ENCODE measurements at regions not wholly inside any gene's neighbourhood (a gene's known extent, or its start where the extent isn't known, plus 50 kb on each side); places are given as distances from the start of the nearest gene placed in this dataset.
"Not testable (repeated sequence)": the region's sequence is repeated elsewhere in the genome, so short reads cannot be mapped to it uniquely, and the experiment has no call there.

- H3K4me3 Mint-ChIP-seq = no peak overlapping the region
- H3K27me3 Mint-ChIP-seq = peaks cover 14% of the 10 kb centered on the region
- H3K36me3 Mint-ChIP-seq (ENCODE audit: low read depth) = no peaks in the 10 kb centered on the region
- H3K4me1 Mint-ChIP-seq (ENCODE audit: low read depth) = no peaks in the 10 kb centered on the region
- peaks cover 3% of the 10 kb centered on the region for H3K9me3 Mint-ChIP-seq
- H3K27ac Mint-ChIP-seq = no peak overlapping the region
These were observed 272.0 kb upstream of the SULF2 start for GRCh38 chr20:48057251-48057650.

- H3K4me3 Mint-ChIP-seq = no peak overlapping the region
- H3K27ac Mint-ChIP-seq = no peak overlapping the region
- H3K9me3 Mint-ChIP-seq = peaks cover 3% of the 10 kb centered on the region
- no peaks in the 10 kb centered on the region for H3K4me1 Mint-ChIP-seq (ENCODE audit: low read depth)
- no peaks in the 10 kb centered on the region for H3K36me3 Mint-ChIP-seq (ENCODE audit: low read depth)
- H3K27me3 Mint-ChIP-seq = peaks cover 14% of the 10 kb centered on the region
These were observed 270.9 kb upstream of the SULF2 start for GRCh38 chr20:48056218-48056617.

- H3K36me3 Mint-ChIP-seq (ENCODE audit: low read depth) = no peaks in the 10 kb centered on the region
- H3K27ac Mint-ChIP-seq = no peak overlapping the region
- H3K9me3 Mint-ChIP-seq = peaks cover 3% of the 10 kb centered on the region
- H3K4me3 Mint-ChIP-seq = no peak overlapping the region
- peaks cover 14% of the 10 kb centered on the region for H3K27me3 Mint-ChIP-seq
- H3K4me1 Mint-ChIP-seq (ENCODE audit: low read depth) = no peaks in the 10 kb centered on the region
These were observed 268.8 kb upstream of the SULF2 start for GRCh38 chr20:48054051-48054450.

- H3K4me3 Mint-ChIP-seq = no peak overlapping the region
- H3K36me3 Mint-ChIP-seq (ENCODE audit: low read depth) = no peaks in the 10 kb centered on the region
- peaks cover 22% of the 10 kb centered on the region for H3K27me3 Mint-ChIP-seq
- no peaks in the 10 kb centered on the region for H3K4me1 Mint-ChIP-seq (ENCODE audit: low read depth)
- H3K9me3 Mint-ChIP-seq = peaks cover 2% of the 10 kb centered on the region
- no peak overlapping the region for H3K27ac Mint-ChIP-seq
These were observed 267.2 kb upstream of the SULF2 start for GRCh38 chr20:48052475-48052835.

GRCh38 chr20:48051794-48052474 is 266.7 kb upstream of the SULF2 start:
- H3K27ac Mint-ChIP-seq = no peak overlapping the region
- no peaks in the 10 kb centered on the region for H3K36me3 Mint-ChIP-seq (ENCODE audit: low read depth)

GRCh38 chr20:48049641-48050040 is 264.4 kb upstream of the SULF2 start:
- no peak overlapping the region for H3K4me3 Mint-ChIP-seq
- H3K27me3 Mint-ChIP-seq = peaks cover 21% of the 10 kb centered on the region
- no peaks in the 10 kb centered on the region for H3K36me3 Mint-ChIP-seq (ENCODE audit: low read depth)
- no peak overlapping the region for H3K27ac Mint-ChIP-seq
- no peaks in the 10 kb centered on the region for H3K4me1 Mint-ChIP-seq (ENCODE audit: low read depth)
- no peaks in the 10 kb centered on the region for H3K9me3 Mint-ChIP-seq

More at GRCh38 chr20:48051794-48052474, 266.7 kb upstream of the SULF2 start:
- no peaks in the 10 kb centered on the region for H3K9me3 Mint-ChIP-seq
- H3K4me3 Mint-ChIP-seq = no peak overlapping the region
- peaks cover 20% of the 10 kb centered on the region for H3K27me3 Mint-ChIP-seq
- no peaks in the 10 kb centered on the region for H3K4me1 Mint-ChIP-seq (ENCODE audit: low read depth)

- H3K9me3 Mint-ChIP-seq = no peaks in the 10 kb centered on the region
- no peaks in the 10 kb centered on the region for H3K4me1 Mint-ChIP-seq (ENCODE audit: low read depth)
- H3K4me3 Mint-ChIP-seq = no peak overlapping the region
- no peak overlapping the region for H3K27ac Mint-ChIP-seq
- peaks cover 21% of the 10 kb centered on the region for H3K27me3 Mint-ChIP-seq
- no peaks in the 10 kb centered on the region for H3K36me3 Mint-ChIP-seq (ENCODE audit: low read depth)
These were observed 263.9 kb upstream of the SULF2 start for GRCh38 chr20:48049171-48049570.

GRCh38 chr20:48047447-48047846 is 262.2 kb upstream of the SULF2 start:
- no peaks in the 10 kb centered on the region for H3K4me1 Mint-ChIP-seq (ENCODE audit: low read depth)
- no peaks in the 10 kb centered on the region for H3K9me3 Mint-ChIP-seq
- H3K36me3 Mint-ChIP-seq (ENCODE audit: low read depth) = no peaks in the 10 kb centered on the region
- H3K27ac Mint-ChIP-seq = no peak overlapping the region
- peaks cover 16% of the 10 kb centered on the region for H3K27me3 Mint-ChIP-seq
- no peak overlapping the region for H3K4me3 Mint-ChIP-seq

GRCh38 chr20:48042628-48043027 is 257.3 kb upstream of the SULF2 start:
- H3K9me3 Mint-ChIP-seq = no peaks in the 10 kb centered on the region
- no peak overlapping the region for H3K27ac Mint-ChIP-seq
- H3K4me1 Mint-ChIP-seq (ENCODE audit: low read depth) = no peaks in the 10 kb centered on the region
- H3K36me3 Mint-ChIP-seq (ENCODE audit: low read depth) = no peaks in the 10 kb centered on the region
- peaks cover 10% of the 10 kb centered on the region for H3K27me3 Mint-ChIP-seq
- H3K4me3 Mint-ChIP-seq = no peak overlapping the region

- no peak overlapping the region for H3K4me3 Mint-ChIP-seq
- H3K9me3 Mint-ChIP-seq = no peaks in the 10 kb centered on the region
- no peaks in the 10 kb centered on the region for H3K36me3 Mint-ChIP-seq (ENCODE audit: low read depth)
- no peaks in the 10 kb centered on the region for H3K4me1 Mint-ChIP-seq (ENCODE audit: low read depth)
- peaks cover 7% of the 10 kb centered on the region for H3K27me3 Mint-ChIP-seq
- H3K27ac Mint-ChIP-seq = no peak overlapping the region
These were observed 255.9 kb upstream of the SULF2 start for GRCh38 chr20:48041078-48041780.

- peaks cover 3% of the 10 kb centered on the region for H3K27me3 Mint-ChIP-seq
- H3K4me1 Mint-ChIP-seq (ENCODE audit: low read depth) = no peaks in the 10 kb centered on the region
- H3K36me3 Mint-ChIP-seq (ENCODE audit: low read depth) = no peaks in the 10 kb centered on the region
- H3K27ac Mint-ChIP-seq = no peak overlapping the region
- no peak overlapping the region for H3K4me3 Mint-ChIP-seq
- H3K9me3 Mint-ChIP-seq = no peaks in the 10 kb centered on the region
These were observed 255.2 kb upstream of the SULF2 start for GRCh38 chr20:48040491-48040890.

- Mint-ChIP-seq H3K36me3 (ENCODE audit: low read depth) (no peaks in the 10 kb centered on the region), H3K4me1 (ENCODE audit: low read depth) (no peaks in the 10 kb centered on the region), H3K4me3 (no peak overlapping the region), H3K9me3 (no peaks in the 10 kb centered on the region), H3K27me3 (peaks cover 1% of the 10 kb centered on the region), H3K27ac (no peak overlapping the region)
These were observed 254.8 kb upstream of the SULF2 start for GRCh38 chr20:48040051-48040450.

- Mint-ChIP-seq H3K27ac (no peak overlapping the region), H3K27me3 (no peaks in the 10 kb centered on the region), H3K4me3 (no peak overlapping the region), H3K9me3 (no peaks in the 10 kb centered on the region), H3K4me1 (ENCODE audit: low read depth) (no peaks in the 10 kb centered on the region), H3K36me3 (ENCODE audit: low read depth) (no peaks in the 10 kb centered on the region)
These were observed 254.2 kb upstream of the SULF2 start for GRCh38 chr20:48039514-48039913.

- Mint-ChIP-seq H3K4me3 (no peak overlapping the region), H3K27me3 (no peaks in the 10 kb centered on the region), H3K36me3 (ENCODE audit: low read depth) (no peaks in the 10 kb centered on the region), H3K4me1 (ENCODE audit: low read depth) (no peaks in the 10 kb centered on the region), H3K27ac (no peak overlapping the region), H3K9me3 (no peaks in the 10 kb centered on the region)
These were observed 253.4 kb upstream of the SULF2 start for GRCh38 chr20:48038713-48039112.

- not testable (repeated sequence) for H3K27ac Mint-ChIP-seq; H3K4me3 Mint-ChIP-seq; H3K4me1 Mint-ChIP-seq (ENCODE audit: low read depth); H3K9me3 Mint-ChIP-seq; H3K36me3 Mint-ChIP-seq (ENCODE audit: low read depth); H3K27me3 Mint-ChIP-seq
These were observed 252.5 kb upstream of the SULF2 start for GRCh38 chr20:48037798-48038197.
